CD4-positive, alpha-beta T cell (primary cell): ENCODE measurements at regions not wholly inside any gene's neighbourhood (a gene's known extent, or its start where the extent isn't known, plus 50 kb on each side); places are given as distances from the start of the nearest gene placed in this dataset.

Experiments used
- ATAC-seq: fragments of 200-7000 bp; cut with Tn5 transposase; one replicate; pipeline ENCODE4 v1.10.0; 2022; ENCODE audit warnings: mild to moderate bottlenecking; ENCODE audit not compliant: poor library complexity
- CTCF ChIA-PET: fragments of 350-600 bp; sonication (Branson Sonifier 250); formaldehyde crosslinking; loops from one replicate; lab custom pipeline; 2021; ENCODE audit warnings: antibody characterized with exemption, inconsistent platforms; lab: Charles Lee
- POLR2A ChIA-PET: fragments of 350-600 bp; sonication (Branson Sonifier 250); formaldehyde crosslinking; loops from one replicate; lab custom pipeline; 2021; ENCODE audit warnings: antibody characterized with exemption, inconsistent platforms; lab: Charles Lee
- DNase-seq, 14 experiments: peaks; one replicate each; pipeline ENCODE4 v3.0.0-alpha.2; 2013 to 2020; ENCODE audit warnings: mixed read lengths in 2 of 14
- H3K27ac ChIP-seq, 2 donors: one replicate each; pipeline versions ENCODE4 v1.5.1 to v1.7.0; 2013; ENCODE audit warnings: low read length in 2 of 2, low read depth in 1 of 2, mild to moderate bottlenecking in 1 of 2
- H3K27me3 ChIP-seq, 2 experiments: 1 replicate in 1 of 2; 2 replicates in 1 of 2; pipeline versions ENCODE4 v1.6.1 to v1.7.0; 2013; ENCODE audit warnings: low read length in 2 of 2, control low read depth in 1 of 2, mild to moderate bottlenecking in 1 of 2, moderate library complexity in 1 of 2; ENCODE audit not compliant: insufficient read depth in 2 of 2, control insufficient read depth in 1 of 2
- H3K36me3 ChIP-seq: one replicate; pipeline ENCODE4 v1.6.1; 2013; ENCODE audit warnings: low read length, control low read depth; ENCODE audit not compliant: insufficient read depth
- H3K4me1 ChIP-seq: one replicate; pipeline ENCODE4 v1.6.1; 2013; ENCODE audit warnings: low read length, control low read depth; ENCODE audit not compliant: insufficient read depth
- H3K4me3 ChIP-seq: one replicate; pipeline ENCODE4 v1.5.1; 2013; ENCODE audit warnings: mild to moderate bottlenecking, low read length, moderate library complexity
- H3K9me3 ChIP-seq, 2 experiments: 1 replicate in 1 of 2; 2 replicates in 1 of 2; pipeline versions ENCODE4 v1.6.1 to v1.7.0; 2013; ENCODE audit warnings: low read length in 2 of 2, mild to moderate bottlenecking in 2 of 2, control low read depth in 1 of 2, moderate library complexity in 1 of 2; ENCODE audit not compliant: control insufficient read depth in 1 of 2, insufficient read depth in 1 of 2
- H3K27ac Mint-ChIP-seq: one replicate; pipeline ENCODE4 v1.8.0; 2020; ENCODE audit warnings: mixed read lengths
- H3K27me3 Mint-ChIP-seq: one replicate; pipeline ENCODE4 v1.8.0; 2021; ENCODE audit warnings: mixed read lengths
- H3K36me3 Mint-ChIP-seq: one replicate; pipeline ENCODE4 v1.8.0; 2021; ENCODE audit warnings: low read depth, mixed read lengths
- H3K4me1 Mint-ChIP-seq: one replicate; pipeline ENCODE4 v1.8.0; 2021; ENCODE audit warnings: low read depth, mixed read lengths
- H3K4me3 Mint-ChIP-seq: one replicate; pipeline ENCODE4 v1.8.0; 2020; ENCODE audit warnings: mild to moderate bottlenecking, mixed read lengths
- H3K9me3 Mint-ChIP-seq: one replicate; pipeline ENCODE4 v1.8.0; 2020; ENCODE audit warnings: mixed read lengths
- CTCF ChIP-seq: fragments of 200-600 bp; IDR thresholded peaks from one replicate; pipeline ENCODE4 v1.8.0; 2022; ENCODE audit warnings: antibody characterized with exemption, mild to moderate bottlenecking
- intact Hi-C, 2 experiments: fragments of 100-400 bp; cut with DNase I in 1 of 2; cut with micrococcal nuclease in 1 of 2; formaldehyde crosslinking; loops; one replicate each; pipeline versions ENCODE4 v1.15.1 to v1.9.0; 2023 to 2025; cut with DNase I, micrococcal nuclease

DNA sequence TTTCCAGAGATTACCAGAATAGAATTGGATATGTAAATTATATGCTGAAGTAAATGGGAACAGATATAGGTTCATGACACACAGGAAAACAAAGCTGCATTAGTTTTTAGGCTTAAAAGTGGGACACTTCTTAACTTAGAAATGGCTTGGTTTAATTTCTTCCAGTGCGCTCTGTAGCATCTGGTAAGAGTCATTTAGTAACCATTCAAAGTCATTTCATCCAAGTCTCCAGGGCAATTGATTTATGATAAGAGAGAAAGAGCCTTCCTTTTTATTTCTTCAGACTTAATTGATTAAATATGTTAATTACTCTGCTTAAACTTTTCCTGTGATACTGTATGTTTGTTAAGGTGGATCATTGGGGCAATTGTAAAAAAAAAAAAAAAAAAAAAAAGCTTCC is 368.0 kb downstream of the DOK5 start:
- Mint-ChIP-seq H3K27me3 (no peaks in the 10 kb centered on the region), H3K36me3 (no peaks in the 10 kb centered on the region), H3K9me3 (peaks cover 2% of the 10 kb centered on the region), H3K4me1 (no peaks in the 10 kb centered on the region), H3K4me3 (no peak overlapping the region), H3K27ac (no peak overlapping the region)
- intact Hi-C loops, result no loop called here
- DNase-seq (no peak), ATAC-seq (no peak)
- POLR2A ChIA-PET, result no interaction called here
- no peak overlapping the region for H3K27ac ChIP-seq
- H3K36me3 ChIP-seq, result no peaks in the 10 kb centered on the region
- H3K27me3 ChIP-seq, result no peaks in the 10 kb centered on the region
- H3K4me3 ChIP-seq, result no peak overlapping the region
- no peak for TF ChIP-seq CTCF
- no peaks in the 10 kb centered on the region for H3K4me1 ChIP-seq
- no peaks in the 10 kb centered on the region for H3K9me3 ChIP-seq
- CTCF ChIA-PET, result interaction anchor here (0.6 kb wide), 1 partner anchor 11 kb away, joined by 5 read pairs; no protein-coding TSS in a partner anchor

DNA sequence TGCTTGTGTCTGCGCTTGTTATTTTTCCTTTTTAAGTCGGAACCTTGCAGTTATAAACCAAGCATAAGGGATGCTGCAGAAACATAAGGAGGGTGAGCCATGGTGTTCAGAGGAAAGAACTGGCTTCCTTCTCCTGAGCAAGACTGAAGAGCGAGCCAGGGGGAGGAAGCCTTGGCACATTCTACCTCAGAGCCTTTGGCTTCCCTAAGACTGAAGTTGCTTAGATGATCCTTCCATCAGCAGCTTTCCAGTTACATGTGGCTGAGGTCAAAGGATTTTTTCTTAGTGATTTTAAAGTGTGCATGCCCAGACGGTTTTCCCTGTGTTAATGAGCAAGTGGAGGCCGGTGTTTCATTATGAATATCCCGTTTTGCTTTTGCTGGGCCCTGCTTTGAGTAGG is 363.8 kb downstream of the DOK5 start:
- no peaks in the 10 kb centered on the region for H3K9me3 Mint-ChIP-seq
- TF ChIP-seq CTCF, result no peak

GRCh38 chr20:54837226-54837625 is 361.8 kb downstream of the DOK5 start:
- no peak for TF ChIP-seq CTCF
- intact Hi-C loops, result no loop called here

More for the DNA sequence above, 363.8 kb downstream of the DOK5 start:
- Histone ChIP-seq H3K4me1 (no peaks in the 10 kb centered on the region), H3K36me3 (no peaks in the 10 kb centered on the region), H3K27ac (no peak overlapping the region), H3K27me3 (no peaks in the 10 kb centered on the region), H3K9me3 (no peaks in the 10 kb centered on the region), H3K4me3 (no peak overlapping the region)
- intact Hi-C loops, result no loop called here
- DNase-seq (no peak), ATAC-seq (no peak)
- no peaks in the 10 kb centered on the region for H3K27me3 Mint-ChIP-seq
- ChIA-PET POLR2A (no interaction called here), CTCF (no interaction called here)
- no peak overlapping the region for H3K27ac Mint-ChIP-seq
- H3K4me1 Mint-ChIP-seq, result no peaks in the 10 kb centered on the region
- H3K36me3 Mint-ChIP-seq, result no peaks in the 10 kb centered on the region
- no peak overlapping the region for H3K4me3 Mint-ChIP-seq

More at GRCh38 chr20:54837226-54837625, 361.8 kb downstream of the DOK5 start:
- no peaks in the 10 kb centered on the region for H3K9me3 ChIP-seq
- ATAC-seq, result no peak
- CTCF ChIA-PET, result no interaction called here
- no peaks in the 10 kb centered on the region for H3K36me3 ChIP-seq
- H3K4me1 ChIP-seq, result no peaks in the 10 kb centered on the region
- no peaks in the 10 kb centered on the region for H3K27me3 ChIP-seq
- no peak for DNase-seq
- Mint-ChIP-seq H3K27me3 (no peaks in the 10 kb centered on the region), H3K36me3 (no peaks in the 10 kb centered on the region), H3K9me3 (no peaks in the 10 kb centered on the region), H3K4me1 (no peaks in the 10 kb centered on the region), H3K27ac (no peak overlapping the region), H3K4me3 (no peak overlapping the region)
- POLR2A ChIA-PET, result no interaction called here
- no peak overlapping the region for H3K27ac ChIP-seq
- no peak overlapping the region for H3K4me3 ChIP-seq
